GM21576 (cell line): ENCODE measurements at regions not wholly inside any gene's neighbourhood (a gene's known extent, or its start where the extent isn't known, plus 50 kb on each side); places are given as distances from the start of the nearest gene placed in this dataset.
"Not testable (repeated sequence)": the region's sequence is repeated elsewhere in the genome, so short reads cannot be mapped to it uniquely, and the experiment has no call there.

ENCODE experiments used
- ATAC-seq: cut with Tn5 transposase; IDR thresholded peaks from one replicate; pipeline ENCODE4 v1.9.1; 2021; ENCODE audit warnings: mild to moderate bottlenecking, moderate library complexity; ENCODE audit not compliant: unreplicated experiment

DNA sequence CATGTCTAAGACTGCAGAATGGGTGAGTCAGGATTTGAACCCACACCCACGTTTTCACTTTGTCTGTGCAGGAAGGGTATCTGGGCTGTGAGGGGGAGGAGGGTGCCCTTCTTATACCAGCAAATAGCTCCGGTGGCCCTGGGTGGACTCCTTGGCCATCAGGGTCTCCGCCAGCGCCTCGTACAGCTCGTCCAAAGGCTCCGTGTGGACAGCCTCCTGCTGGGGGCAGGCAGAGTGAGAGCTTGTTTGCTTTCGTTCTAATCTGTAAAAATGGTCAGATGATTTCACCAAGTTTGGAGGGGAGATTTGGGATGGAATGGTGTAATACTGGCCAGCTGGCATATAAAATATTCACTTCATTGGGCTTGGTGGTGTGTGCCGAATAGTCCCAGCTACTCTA lies 111.7 kb upstream of the CCZ1B start:
- not testable (repeated sequence) for ATAC-seq

DNA sequence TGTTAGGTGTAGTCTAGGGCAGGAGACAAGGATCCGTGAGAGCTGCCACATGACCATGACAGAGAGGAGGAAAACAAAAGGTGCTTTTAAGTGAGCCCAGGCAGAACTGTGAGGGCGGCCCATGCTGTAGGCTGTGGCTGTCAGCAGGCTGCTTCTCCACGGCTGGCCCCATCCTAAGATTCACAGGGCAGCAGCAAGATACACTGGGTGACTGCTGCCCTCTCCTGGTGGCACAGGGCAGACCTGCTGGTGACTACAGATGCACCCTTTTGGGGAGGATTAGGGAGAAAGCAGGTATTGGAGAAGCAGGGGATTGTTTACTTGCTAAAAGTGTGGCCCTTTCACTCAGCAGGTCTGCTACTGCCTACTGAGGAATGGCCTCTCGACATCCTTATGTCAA lies 112.2 kb upstream of the CCZ1B start:
- ATAC-seq = not testable (repeated sequence)

DNA sequence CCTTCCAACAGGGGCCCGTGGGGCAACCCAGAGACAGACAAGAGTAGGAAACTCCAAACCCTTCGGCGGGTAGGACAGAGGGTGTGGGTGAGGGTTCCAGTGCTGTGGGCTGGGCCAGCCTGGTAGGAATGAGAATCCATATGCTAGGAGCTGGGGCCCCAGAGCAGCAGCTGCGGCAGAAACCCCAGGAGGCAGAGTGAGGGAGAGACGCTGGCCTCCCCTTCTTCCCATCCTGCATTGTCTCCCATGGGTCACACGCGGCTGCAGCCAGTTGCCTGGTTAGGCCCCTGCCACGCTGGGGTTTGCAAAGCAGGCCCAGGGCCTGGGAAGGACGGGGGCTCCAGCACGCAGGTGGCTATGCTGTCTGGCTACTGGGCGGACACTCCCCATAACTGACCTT lies 113.1 kb upstream of the CCZ1B start:
- ATAC-seq = not testable (repeated sequence)

DNA sequence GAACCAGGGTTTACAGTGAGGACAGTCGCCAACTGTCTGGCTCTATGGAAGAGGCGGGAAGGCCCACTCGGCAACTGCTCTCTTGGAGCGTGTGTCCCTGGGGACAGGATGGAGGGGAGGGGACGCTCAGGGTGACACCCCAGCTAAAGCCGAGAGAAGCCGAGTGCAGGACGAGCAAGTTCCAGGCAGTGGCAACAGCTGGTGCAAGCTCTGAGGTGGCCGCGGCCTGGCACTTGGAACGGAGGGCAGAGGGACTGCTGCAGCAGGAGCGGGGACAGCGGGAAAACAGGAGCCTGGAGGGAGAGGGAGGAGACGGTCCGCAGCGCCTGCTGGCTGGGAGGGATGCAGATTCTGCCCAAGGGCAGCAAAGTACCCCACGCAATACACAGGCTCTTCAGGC lies 113.8 kb upstream of the CCZ1B start:
- not testable (repeated sequence) for ATAC-seq

DNA sequence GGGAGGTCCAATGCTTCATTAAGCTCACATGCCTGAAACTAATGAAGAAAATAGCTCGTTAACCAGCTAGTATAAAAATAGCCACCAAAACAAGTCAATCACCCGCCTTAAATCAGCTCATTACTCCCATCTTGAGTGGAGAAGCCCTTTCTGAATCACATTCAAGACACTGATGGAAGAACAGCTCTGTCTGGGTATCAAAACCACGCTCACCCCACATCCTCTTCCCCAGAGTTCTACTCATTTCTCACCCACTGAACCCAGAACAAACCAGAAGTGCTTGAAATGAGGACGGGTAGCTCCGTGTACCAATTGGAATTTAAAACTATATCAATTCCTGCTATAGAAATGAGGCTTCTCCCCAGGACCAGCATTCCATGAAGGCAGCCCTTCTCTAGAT lies 120.8 kb upstream of the CCZ1B start:
- not testable (repeated sequence) for ATAC-seq

DNA sequence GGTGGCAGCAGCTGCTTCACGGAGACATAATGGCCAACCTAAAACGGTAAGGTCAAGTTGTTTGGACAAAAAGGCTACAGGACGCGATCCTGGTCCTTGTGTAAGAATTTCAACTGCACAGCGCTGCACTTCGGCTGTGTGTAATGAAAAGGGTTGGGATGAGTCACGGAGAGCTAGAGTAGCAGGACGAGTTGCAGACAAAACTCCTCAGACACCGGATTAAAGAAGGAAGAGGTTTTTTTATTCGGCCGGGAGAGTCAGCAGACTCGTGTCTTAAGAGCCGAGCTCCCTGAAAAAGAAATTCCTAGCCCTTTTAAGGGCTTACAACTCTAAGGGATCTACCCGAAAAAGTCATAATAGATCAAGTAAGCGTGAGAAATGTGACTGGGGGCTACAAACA lies 124.2 kb upstream of the CCZ1B start:
- ATAC-seq = not testable (repeated sequence)

DNA sequence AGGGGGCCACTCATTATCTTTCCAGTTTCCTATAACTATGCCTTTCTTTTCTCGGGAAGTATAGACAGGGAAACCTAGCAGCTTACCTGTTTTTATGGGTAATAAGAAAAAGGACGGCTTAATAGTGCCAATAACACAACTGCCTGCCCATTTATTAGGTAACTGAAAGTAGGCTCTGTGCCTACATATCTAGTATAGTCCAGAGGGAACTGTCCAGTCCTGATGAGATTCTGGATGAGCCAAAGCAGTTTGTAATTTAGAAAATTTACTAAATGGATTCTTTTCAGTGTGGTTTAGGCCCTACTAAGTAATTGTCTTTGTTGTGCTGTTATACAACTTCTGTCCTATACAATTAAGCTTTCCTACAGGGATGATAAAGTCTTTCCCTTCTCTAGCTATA lies 125.5 kb upstream of the CCZ1B start:
- ATAC-seq = not testable (repeated sequence)

DNA sequence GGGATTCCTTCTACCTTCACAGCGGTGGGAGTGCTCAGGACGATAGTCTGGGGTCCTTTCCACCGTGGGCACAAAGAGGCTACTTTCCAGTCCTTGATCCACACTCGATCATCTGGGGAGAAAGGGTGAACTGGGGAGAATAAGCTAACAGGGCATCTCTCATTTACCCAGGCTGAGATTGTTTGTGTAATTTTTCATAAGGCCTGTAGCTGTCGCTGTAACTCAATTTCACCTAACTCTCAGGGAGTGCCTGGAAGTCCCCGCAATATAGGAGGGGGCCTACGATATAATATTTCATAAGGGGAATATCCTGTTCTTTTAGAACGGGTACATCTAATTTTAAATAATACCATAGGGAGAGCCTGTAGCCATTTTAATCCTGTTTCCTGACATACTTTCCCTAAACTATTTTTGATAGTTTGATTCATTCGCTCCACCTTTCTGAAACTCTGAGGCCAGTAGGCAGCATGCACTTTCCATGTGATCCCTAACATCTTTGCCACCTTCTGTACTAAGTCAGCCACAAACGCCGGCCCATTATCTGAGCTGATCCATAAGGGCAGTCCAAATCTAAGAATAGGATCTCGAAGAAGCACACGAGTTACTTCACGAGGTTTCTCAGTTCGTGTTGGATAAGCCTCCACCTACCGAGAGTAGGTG lies 127.2 kb upstream of the CCZ1B start:
- not testable (repeated sequence) for ATAC-seq

DNA sequence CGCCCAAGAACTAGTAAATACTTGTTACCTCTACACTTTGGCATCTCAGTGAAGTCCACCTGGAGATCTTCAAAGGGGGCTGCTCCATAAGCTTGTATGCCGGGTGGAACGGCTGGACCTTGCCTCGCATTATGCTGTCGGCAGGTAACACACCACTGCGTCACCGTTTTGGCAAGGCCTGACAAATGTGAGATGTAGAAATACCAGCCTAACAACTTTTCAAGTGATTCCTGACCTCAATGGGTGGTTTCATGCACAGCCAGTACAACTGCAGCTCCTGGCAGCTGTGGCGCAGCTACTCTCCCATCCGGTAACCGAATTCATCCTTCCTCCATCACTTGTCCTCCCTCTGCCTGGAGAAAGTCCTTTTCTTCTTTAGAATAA lies 127.7 kb upstream of the CCZ1B start:
- ATAC-seq = not testable (repeated sequence)

DNA sequence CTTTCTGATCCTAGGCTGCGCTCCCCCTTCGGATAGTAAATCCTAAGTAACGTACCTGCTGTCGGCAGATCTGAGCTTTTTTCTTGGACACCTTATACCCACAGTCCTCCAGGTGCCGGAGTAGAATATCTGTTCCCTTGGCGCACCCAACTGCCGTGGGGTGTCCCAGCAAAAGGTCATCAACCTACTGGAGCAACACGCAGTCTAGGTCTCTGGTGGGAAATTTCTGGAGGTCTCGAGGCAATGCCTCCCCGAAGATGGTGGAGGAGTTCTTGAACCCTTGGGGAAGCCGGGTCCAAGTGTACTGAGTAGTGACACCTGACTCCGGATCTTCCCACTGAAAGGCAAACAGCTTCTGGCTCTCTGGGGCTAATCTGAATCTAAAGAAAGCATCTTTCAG lies 129.3 kb upstream of the CCZ1B start:
- ATAC-seq = not testable (repeated sequence)

DNA sequence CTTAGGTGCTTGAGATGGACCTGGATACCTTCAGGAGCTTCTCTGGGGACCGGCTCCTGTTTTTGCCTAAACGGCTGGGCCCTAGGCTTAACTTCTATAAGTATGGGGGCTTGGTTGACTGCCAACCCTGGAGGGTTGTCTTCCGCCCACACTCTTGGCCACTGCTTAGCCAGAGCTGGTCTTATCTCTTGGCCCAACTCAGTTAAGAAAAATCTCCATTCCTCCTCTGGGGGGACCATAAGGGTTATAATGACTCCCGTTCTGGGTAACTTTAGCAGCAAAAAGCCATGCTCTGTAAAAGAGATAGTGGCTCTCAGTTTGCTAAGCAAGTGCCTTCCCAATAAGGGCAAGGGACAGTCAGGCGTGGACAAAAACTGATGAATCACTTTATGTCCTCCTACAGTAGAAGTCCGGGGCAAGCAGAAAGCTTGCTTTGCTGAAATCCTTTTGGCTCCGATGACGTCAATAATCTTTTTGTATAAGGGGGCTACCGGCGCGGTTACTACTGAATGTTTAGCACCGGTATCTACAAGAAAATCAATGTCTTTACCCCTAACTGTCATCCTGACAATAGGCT lies 130.0 kb upstream of the CCZ1B start:
- ATAC-seq = not testable (repeated sequence)

DNA sequence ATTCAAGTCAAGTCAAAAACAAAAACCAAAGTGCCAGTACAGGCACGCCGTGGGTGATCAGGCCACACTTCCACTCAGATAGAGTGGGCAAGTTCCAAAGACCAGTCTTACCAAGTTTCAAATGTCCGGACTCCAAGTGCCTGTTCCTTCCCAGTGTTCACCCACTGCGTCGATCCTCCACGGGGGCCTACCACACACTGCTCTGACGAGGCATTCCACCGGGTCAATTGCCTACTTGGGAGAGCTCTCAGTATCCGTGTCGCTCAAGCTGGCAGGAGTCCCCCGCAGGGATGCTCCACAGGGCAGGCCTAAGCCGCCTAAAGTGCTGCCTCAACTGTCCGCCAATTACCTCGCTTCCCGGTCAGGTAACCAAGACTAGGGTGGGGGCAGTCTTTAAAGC lies 132.3 kb upstream of the CCZ1B start:
- not testable (repeated sequence) for ATAC-seq

DNA sequence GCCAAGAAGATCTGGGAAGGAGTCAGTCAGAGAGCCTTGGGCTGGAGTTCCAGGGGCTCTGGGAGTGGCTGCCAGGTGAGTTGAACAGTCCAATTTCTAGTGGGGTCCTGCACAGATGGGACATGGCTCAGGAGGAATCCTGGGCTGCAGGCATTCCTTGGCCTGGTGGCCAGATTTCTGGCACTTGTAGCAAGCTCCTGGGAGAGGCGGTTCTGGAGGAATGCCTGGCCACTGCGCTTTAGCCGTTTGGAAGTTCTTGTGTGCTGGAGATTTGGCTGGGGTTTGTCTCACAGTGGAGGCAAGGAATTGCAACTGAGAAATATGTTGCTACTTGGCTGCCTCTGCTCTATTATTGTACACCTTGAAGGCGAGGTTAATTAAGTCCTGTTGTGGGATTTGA lies 133.9 kb upstream of the CCZ1B start:
- not testable (repeated sequence) for ATAC-seq

DNA sequence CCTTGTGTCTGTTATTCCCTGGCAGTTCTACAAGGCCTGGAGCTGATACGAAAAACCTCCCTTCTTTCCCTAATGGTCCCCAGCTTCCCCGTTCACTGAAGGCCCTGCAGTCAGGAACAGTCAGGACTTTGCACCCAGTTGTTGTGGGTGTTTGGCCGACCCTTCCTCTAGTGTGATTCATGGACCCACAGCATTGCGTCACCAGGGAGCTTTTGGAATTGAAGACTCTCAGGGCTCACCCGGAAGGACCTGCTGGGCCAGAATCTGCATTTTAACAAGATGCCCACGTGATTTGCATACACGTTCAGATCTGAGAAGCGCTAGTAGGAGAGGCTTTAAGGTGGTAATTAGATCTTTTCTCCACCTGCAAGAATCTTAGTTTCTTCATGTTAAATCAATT lies 136.8 kb upstream of the CCZ1B start:
- ATAC-seq = not testable (repeated sequence)

DNA sequence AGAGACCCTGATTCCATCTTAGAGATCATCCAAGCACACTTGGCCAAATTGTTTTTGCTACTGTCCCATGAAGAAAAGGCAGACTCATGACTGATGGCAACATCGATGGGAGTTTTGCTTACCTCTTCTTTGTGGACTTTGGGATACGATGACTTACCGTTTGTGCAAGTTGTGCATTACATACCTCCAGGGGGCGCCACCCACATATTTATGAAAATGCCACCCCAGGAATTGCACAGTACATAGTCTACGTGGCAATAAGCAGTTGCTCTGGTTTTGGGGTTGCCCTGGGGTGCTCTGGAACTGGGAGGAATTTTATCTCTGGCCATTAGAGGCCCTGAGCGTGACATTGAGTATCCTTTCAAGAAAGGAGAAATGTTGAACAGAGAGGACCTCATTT lies 139.0 kb upstream of the CCZ1B start:
- ATAC-seq = not testable (repeated sequence)

DNA sequence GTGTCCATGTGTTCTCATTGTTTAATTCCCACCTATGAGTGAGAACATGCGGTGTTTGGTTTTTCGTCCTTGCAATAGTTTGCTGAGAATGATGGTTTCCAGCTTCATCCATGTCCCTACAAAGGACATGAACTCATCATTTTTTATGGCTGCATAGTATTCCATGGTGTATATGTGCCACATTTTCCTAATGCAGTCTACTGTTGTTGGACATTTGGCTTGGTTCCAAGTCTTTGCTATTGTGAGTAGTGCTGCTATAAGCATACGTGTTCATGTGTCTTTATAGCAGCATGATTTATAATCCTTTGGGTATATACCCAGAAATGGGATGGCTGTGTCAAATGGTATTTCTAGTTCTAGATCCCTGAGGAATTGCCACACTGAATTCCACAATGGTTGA lies 144.1 kb upstream of the CCZ1B start:
- ATAC-seq = not testable (repeated sequence)

DNA sequence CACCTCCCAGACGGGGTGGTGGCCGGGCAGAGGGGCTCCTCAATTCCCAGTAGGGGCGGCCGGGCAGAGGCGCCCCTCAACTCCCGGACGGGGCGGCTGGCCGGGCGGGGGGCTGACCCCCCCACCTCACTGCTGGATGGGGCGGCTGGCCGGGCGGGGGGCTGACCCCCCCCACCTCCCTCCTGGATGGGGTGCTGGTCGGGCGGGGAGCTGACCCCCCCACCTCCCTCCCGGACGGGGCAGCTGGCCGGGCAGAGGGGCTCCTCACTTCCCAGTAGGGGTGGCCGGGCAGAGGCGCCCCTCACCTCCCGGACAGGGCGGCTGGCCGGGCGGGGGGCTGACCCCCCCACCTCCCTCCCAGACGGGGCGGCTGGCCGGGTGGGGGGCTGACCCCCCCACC lies 148.8 kb upstream of the CCZ1B start:
- not testable (repeated sequence) for ATAC-seq

DNA sequence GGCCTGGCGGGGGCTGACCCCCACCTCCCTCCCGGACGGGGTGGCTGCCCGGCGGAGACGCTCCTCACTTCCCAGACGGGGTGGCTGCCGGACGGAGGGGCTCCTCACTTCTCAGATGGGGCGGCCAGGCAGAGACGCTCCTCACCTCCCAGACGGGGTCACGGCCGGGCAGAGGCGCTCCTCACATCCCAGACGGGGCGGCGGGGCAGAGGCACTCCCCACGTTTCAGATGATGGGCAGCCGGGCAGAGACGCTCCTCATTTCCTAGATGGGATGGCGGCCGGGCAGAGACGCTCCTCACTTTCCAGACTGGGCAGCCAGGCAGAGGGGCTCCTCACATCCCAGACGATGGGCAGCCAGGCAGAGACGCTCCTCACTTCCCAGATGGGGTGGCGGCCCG lies 149.3 kb upstream of the CCZ1B start:
- ATAC-seq = not testable (repeated sequence)

DNA sequence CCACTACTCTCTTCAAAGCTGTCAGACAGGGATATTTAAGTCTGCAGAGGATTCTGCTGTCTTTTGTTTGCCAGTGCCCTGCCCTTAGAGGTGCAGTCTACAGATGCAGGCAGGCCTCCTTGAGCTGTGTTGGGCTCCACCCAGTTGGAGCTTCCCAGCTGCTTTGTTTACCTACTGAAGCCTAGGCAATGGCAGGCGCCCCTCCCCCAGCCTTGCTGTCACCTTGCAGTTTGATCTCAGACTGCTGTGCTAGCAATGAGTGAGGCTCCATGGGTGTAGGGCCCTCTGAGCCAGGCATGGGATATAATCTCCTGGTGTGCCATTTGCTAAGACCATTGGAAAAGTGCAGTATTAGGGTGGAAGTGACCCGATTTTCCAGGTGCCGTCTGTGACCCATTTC lies 151.3 kb upstream of the CCZ1B start:
- ATAC-seq = not testable (repeated sequence)

DNA sequence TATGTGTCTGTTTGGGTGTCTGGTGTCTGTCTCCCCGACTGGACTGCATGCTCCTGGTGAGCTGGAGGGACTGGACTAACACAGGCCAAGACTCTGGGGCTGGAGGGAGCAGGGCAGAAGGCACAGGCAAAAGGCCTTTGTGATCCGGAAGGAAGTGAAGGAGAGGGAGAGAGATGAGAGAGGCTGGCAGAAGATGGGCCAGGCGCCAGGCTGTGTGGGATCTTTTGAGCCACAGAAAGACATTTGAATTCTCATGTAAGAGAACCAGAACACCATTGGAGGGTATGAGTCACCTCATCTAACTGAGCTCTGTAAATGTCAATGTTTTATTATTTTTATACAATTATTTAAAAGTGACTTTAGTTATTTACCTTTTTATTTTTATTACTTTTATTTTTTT lies 152.3 kb upstream of the CCZ1B start:
- not testable (repeated sequence) for ATAC-seq

DNA sequence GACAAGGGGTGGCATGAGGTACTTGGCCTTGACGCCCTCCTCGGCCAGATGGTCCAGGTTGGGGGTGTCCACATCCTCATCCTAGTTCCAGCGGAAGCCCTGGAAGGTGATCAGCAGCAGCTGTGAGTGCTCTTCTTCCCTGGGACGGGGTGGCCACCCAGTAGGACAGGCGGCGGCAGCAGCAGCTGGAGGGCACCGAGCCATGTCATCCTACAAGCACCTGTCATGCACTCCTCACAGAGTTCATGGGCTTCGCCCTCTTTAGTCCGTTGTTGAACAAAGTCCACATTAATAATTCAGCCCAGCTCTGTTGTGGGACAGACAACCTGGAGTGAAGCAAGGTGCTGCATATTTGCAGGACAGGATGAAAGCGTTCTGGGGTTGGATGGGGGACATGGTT lies 153.4 kb upstream of the CCZ1B start:
- ATAC-seq = not testable (repeated sequence)

DNA sequence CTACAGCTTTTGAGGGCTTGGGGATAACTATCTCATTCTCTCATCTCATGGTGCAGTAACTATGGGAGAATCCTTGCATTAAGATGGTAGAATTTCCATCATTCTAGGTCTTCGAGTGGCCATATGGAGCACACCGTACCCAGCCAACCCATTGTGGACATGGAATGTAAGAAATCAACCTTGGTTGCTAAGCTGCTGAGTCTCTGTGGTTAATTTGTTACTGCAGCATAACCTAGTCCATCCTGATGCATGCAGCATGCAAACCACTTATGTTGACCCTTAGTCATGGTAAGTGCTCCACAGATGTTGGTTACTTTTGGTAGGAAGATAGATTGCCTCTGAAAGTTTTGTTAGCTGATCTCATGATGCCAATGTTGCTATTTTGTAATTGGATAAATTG lies 156.3 kb upstream of the CCZ1B start:
- not testable (repeated sequence) for ATAC-seq

DNA sequence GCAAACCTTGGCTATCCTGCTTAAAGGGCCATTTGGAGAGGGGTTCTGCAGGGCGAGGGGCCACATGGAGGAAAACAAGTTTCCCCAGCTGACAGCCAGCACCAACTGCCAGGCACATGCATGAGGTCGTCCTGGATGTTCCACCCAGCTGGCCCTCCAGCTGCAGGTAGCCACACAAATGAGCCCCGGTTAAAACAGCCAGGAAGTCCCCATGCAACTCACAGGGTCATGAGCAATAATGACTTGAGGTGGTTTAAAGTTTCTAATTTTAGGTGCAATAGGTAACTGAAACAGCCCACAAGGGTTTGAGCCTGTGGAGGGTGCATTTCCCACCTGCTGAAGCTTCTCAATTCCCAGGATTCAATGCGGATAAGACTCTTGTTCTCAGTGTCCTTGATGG lies 160.8 kb upstream of the CCZ1B start:
- not testable (repeated sequence) for ATAC-seq
